ENCODE measurements at regions not wholly inside any gene's neighbourhood (a gene's known extent, or its start where the extent isn't known, plus 50 kb on each side); places are given as distances from the start of the nearest gene placed in this dataset.

GRCh38 chr4:130563185-130563888 lies 1467.4 kb downstream of the C4orf33 start:
- Histone ChIP-seq H3K36me3 (ENCODE audit: insufficient read depth, low read length) (no peaks in the 10 kb centered on the region), H3K27ac (ENCODE audit: low read length) (no peak overlapping the region), H3K79me2 (ENCODE audit: insufficient read depth, low read length) (no peaks in the 10 kb centered on the region), H3K27me3 (ENCODE audit: insufficient read depth, low read length, poor library complexity) (no peaks in the 10 kb centered on the region), H3K4me2 (ENCODE audit: insufficient read depth, low read length) (no peak overlapping the region), H3K9ac (ENCODE audit: low read depth, low read length) (no peak overlapping the region), H3K4me3 (ENCODE audit: low read depth in 1 of 2, low read length in 2 of 2) (no peak overlapping the region; a peak in 1 of 4 replicates), H2AFZ (ENCODE audit: low read depth, low read length) (peak overlapping the region; percentile 51), H4K20me1 (ENCODE audit: insufficient read depth, low read length) (no peaks in the 10 kb centered on the region), H3K9me3 (ENCODE audit: insufficient read depth, low read length, severe bottlenecking) (peaks cover 5% of the 10 kb centered on the region), H3K4me1 (ENCODE audit: insufficient read depth, low read length) (no peaks in the 10 kb centered on the region)
- TF ChIP-seq, protein P1, sequence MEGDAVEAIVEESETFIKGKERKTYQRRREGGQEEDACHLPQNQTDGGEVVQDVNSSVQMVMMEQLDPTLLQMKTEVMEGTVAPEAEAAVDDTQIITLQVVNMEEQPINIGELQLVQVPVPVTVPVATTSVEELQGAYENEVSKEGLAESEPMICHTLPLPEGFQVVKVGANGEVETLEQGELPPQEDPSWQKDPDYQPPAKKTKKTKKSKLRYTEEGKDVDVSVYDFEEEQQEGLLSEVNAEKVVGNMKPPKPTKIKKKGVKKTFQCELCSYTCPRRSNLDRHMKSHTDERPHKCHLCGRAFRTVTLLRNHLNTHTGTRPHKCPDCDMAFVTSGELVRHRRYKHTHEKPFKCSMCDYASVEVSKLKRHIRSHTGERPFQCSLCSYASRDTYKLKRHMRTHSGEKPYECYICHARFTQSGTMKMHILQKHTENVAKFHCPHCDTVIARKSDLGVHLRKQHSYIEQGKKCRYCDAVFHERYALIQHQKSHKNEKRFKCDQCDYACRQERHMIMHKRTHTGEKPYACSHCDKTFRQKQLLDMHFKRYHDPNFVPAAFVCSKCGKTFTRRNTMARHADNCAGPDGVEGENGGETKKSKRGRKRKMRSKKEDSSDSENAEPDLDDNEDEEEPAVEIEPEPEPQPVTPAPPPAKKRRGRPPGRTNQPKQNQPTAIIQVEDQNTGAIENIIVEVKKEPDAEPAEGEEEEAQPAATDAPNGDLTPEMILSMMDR (IDR thresholded peaks at IDR 0.05; ENCODE audit: borderline replicate concordance, extremely low read depth, low read length, poor library complexity, severe bottlenecking), result peak; percentile 44
- no peak for TF ChIP-seq EZH2 (IDR thresholded peaks at IDR 0.05; ENCODE audit: borderline replicate concordance, low read depth, low read length, severe bottlenecking)
- ATAC-seq (ENCODE audit: insufficient read depth, low read depth), result peak; percentile 19; the same call in 1 of the 3 replicates
- DNase-seq, result no peak

GRCh38 chr4:130563889-130564418 lies 1468.0 kb downstream of the C4orf33 start:
- Histone ChIP-seq H3K27me3 (ENCODE audit: insufficient read depth, low read length, poor library complexity) (no peaks in the 10 kb centered on the region), H3K4me2 (ENCODE audit: insufficient read depth, low read length) (no peak overlapping the region), H3K9me3 (ENCODE audit: insufficient read depth, low read length, severe bottlenecking) (peaks cover 10% of the 10 kb centered on the region), H3K79me2 (ENCODE audit: insufficient read depth, low read length) (no peaks in the 10 kb centered on the region), H3K27ac (ENCODE audit: low read length) (no peak overlapping the region), H3K4me3 (ENCODE audit: low read depth in 1 of 2, low read length in 2 of 2) (no peak overlapping the region; a peak in 1 of 4 replicates), H3K9ac (ENCODE audit: low read depth, low read length) (no peak overlapping the region), H2AFZ (ENCODE audit: low read depth, low read length) (peak overlapping the region; percentile 51), H3K4me1 (ENCODE audit: insufficient read depth, low read length) (no peaks in the 10 kb centered on the region), H4K20me1 (ENCODE audit: insufficient read depth, low read length) (no peaks in the 10 kb centered on the region), H3K36me3 (ENCODE audit: insufficient read depth, low read length) (no peaks in the 10 kb centered on the region)
- ATAC-seq (ENCODE audit: insufficient read depth, low read depth), result 0 out of 3 replicates have a peak, but pooled peaks have one; percentile 9
- DNase-seq, result no peak
- TF ChIP-seq, protein P1 (IDR thresholded peaks at IDR 0.05; ENCODE audit: borderline replicate concordance, extremely low read depth, low read length, poor library complexity, severe bottlenecking), result no peak
- no peak for TF ChIP-seq EZH2 (IDR thresholded peaks at IDR 0.05; ENCODE audit: borderline replicate concordance, low read depth, low read length, severe bottlenecking)

DNA sequence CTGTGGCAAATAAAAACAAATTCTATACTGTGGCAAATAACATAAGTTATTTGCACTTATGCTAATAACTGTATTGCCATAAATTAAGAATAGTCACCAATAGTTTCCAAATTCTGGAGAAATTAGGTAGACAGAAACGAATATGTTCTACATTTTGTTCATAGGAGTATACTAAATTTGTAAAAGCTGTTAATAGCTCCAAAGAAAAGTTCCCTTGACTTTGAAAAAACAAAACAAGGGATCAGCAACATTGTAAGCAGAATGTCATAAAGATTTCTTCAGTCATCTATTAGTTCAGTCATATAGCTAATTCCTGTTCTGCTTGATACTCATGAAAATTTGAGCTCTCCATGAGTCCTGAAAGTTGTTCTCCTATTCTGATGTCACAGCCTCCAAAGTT lies 1472.8 kb downstream of the C4orf33 start:
- no peak overlapping the region for H3K27ac ChIP-seq (ENCODE audit: low read length)
- H3K27me3 ChIP-seq (ENCODE audit: insufficient read depth, low read length, poor library complexity), result no peaks in the 10 kb centered on the region
- no peak overlapping the region for H3K4me3 ChIP-seq (ENCODE audit: low read depth in 1 of 2, low read length in 2 of 2)
- H3K4me1 ChIP-seq (ENCODE audit: insufficient read depth, low read length), result peaks cover 3% of the 10 kb centered on the region; the same call in 1 of the 2 replicates
- H3K36me3 ChIP-seq (ENCODE audit: insufficient read depth, low read length), result no peaks in the 10 kb centered on the region
- DNase-seq (no peak), ATAC-seq (ENCODE audit: insufficient read depth, low read depth) (no peak)
- no peak overlapping the region for H3K9ac ChIP-seq (ENCODE audit: low read depth, low read length)
- H2AFZ ChIP-seq (ENCODE audit: low read depth, low read length), result no peak overlapping the region
- no peak overlapping the region for H3K4me2 ChIP-seq (ENCODE audit: insufficient read depth, low read length)
- no peaks in the 10 kb centered on the region for H3K79me2 ChIP-seq (ENCODE audit: insufficient read depth, low read length)
- no peaks in the 10 kb centered on the region for H4K20me1 ChIP-seq (ENCODE audit: insufficient read depth, low read length)
- H3K9me3 ChIP-seq (ENCODE audit: insufficient read depth, low read length, severe bottlenecking), result peaks cover 15% of the 10 kb centered on the region
- TF ChIP-seq EZH2 (IDR thresholded peaks at IDR 0.05; ENCODE audit: borderline replicate concordance, low read depth, low read length, severe bottlenecking), result no peak
- TF ChIP-seq, protein P1 (IDR thresholded peaks at IDR 0.05; ENCODE audit: borderline replicate concordance, extremely low read depth, low read length, poor library complexity, severe bottlenecking), result no peak

Data from DND-41 (cell line).